Neuronal stem cell (in vitro differentiated cells): ENCODE measurements at regions not wholly inside any gene's neighbourhood (a gene's known extent, or its start where the extent isn't known, plus 50 kb on each side); places are given as distances from the start of the nearest gene placed in this dataset.

Experiments used
- DNase-seq: peaks from one replicate; pipeline ENCODE4 v3.0.0-alpha.2; 2013; ENCODE audit warnings: low spot score
- H2AFZ ChIP-seq: one replicate; pipeline ENCODE4 v1.6.1; 2013; ENCODE audit warnings: mild to moderate bottlenecking, low read length, inconsistent platforms
- H2AK5ac ChIP-seq: 2 replicates; pipeline ENCODE4 v1.6.1; 2013; ENCODE audit warnings: low read depth, mild to moderate bottlenecking, inconsistent platforms, low read length, moderate library complexity, mixed read lengths
- H2BK120ac ChIP-seq: 2 replicates; pipeline ENCODE4 v1.6.1; 2013; ENCODE audit warnings: low read depth, mild to moderate bottlenecking, inconsistent platforms, low read length, moderate library complexity, mixed read lengths
- H2BK12ac ChIP-seq: one replicate; pipeline ENCODE4 v1.6.1; 2013; ENCODE audit warnings: low read length, inconsistent platforms
- H2BK15ac ChIP-seq: 2 replicates; pipeline ENCODE4 v1.6.1; 2013; ENCODE audit warnings: mild to moderate bottlenecking, low read length, inconsistent platforms, mixed read lengths
- H2BK5ac ChIP-seq: one replicate; pipeline ENCODE4 v1.6.1; 2013; ENCODE audit warnings: inconsistent platforms, mild to moderate bottlenecking, low read length, moderate library complexity
- H3K14ac ChIP-seq: one replicate; pipeline ENCODE4 v1.6.1; 2013; ENCODE audit warnings: low read length, inconsistent platforms
- H3K18ac ChIP-seq: 2 replicates; pipeline ENCODE4 v1.6.1; 2013; ENCODE audit warnings: low read length, inconsistent platforms
- H3K23ac ChIP-seq: 2 replicates; pipeline ENCODE4 v1.6.1; 2013; ENCODE audit warnings: low read depth, mild to moderate bottlenecking, mixed read lengths, low read length, inconsistent platforms; ENCODE audit not compliant: poor library complexity
- H3K27ac ChIP-seq: replicated peaks from 3 replicates; pipeline ENCODE4 v1.5.1; 2013; ENCODE audit warnings: low read length, inconsistent platforms
- H3K27me3 ChIP-seq, 3 experiments: 2 replicates each; pipeline ENCODE4 v1.6.1; 2013; ENCODE audit warnings: low read length in 3 of 3, mild to moderate bottlenecking in 2 of 3, inconsistent platforms in 1 of 3, low read depth in 1 of 3, mixed read lengths in 1 of 3, moderate library complexity in 1 of 3; ENCODE audit not compliant: control insufficient read depth in 3 of 3, insufficient read depth in 3 of 3
- H3K36me3 ChIP-seq, 2 donors: replicated peaks in 1 of 2; 2 replicates each; pipeline ENCODE4 v1.6.1; 2013; ENCODE audit warnings: low read length in 2 of 2; ENCODE audit not compliant: control insufficient read depth in 2 of 2, insufficient read depth in 2 of 2
- H3K4ac ChIP-seq: 2 replicates; pipeline ENCODE4 v1.6.1; 2013; ENCODE audit warnings: inconsistent platforms, mild to moderate bottlenecking, low read length, moderate library complexity
- H3K4me1 ChIP-seq, 2 donors: 1 replicate in 1 of 2; 2 replicates in 1 of 2; pipeline ENCODE4 v1.6.1; 2013; ENCODE audit warnings: low read length in 2 of 2, low read depth in 1 of 2; ENCODE audit not compliant: control insufficient read depth in 2 of 2, insufficient read depth in 1 of 2
- H3K4me2 ChIP-seq: one replicate; pipeline ENCODE4 v1.6.1; 2013; ENCODE audit warnings: mild to moderate bottlenecking, low read length, inconsistent platforms; ENCODE audit not compliant: insufficient read depth, poor library complexity, severe bottlenecking
- H3K4me3 ChIP-seq, 2 donors: 2 replicates each; pipeline ENCODE4 v1.5.1; 2013; ENCODE audit warnings: low read length in 2 of 2, mild to moderate bottlenecking in 2 of 2, inconsistent platforms in 1 of 2, moderate library complexity in 1 of 2
- H3K79me1 ChIP-seq: one replicate; pipeline ENCODE4 v1.6.1; 2013; ENCODE audit warnings: low read depth, mild to moderate bottlenecking, inconsistent platforms, low read length, moderate library complexity
- H3K9ac ChIP-seq: one replicate; pipeline ENCODE4 v1.6.1; 2013; ENCODE audit warnings: mild to moderate bottlenecking, low read depth, low read length, inconsistent platforms; ENCODE audit not compliant: poor library complexity
- H3K9me3 ChIP-seq, 2 donors: replicated peaks in 1 of 2; 2 replicates each; pipeline versions ENCODE3 to v1.6.1; 2013; ENCODE audit warnings: low read length in 2 of 2, mild to moderate bottlenecking in 2 of 2, inconsistent platforms in 1 of 2, low read depth in 1 of 2, mixed read lengths in 1 of 2, moderate library complexity in 1 of 2; ENCODE audit not compliant: control insufficient read depth in 2 of 2, insufficient read depth in 1 of 2
- H4K8ac ChIP-seq: one replicate; pipeline ENCODE4 v1.6.1; 2013; ENCODE audit warnings: low read depth, mild to moderate bottlenecking, inconsistent platforms, low read length, moderate library complexity
- H4K91ac ChIP-seq: one replicate; pipeline ENCODE4 v1.6.1; 2013; ENCODE audit warnings: low read length, low read depth, mild to moderate bottlenecking, inconsistent platforms; ENCODE audit not compliant: poor library complexity
- WGBS, 2 donors: extraction: QIAGEN DNeasy Blood & Tissue Kit; methylation state at CpG; one replicate each; pipeline ENCODE4 v1.1.7; 2013; ENCODE audit warnings: missing lambda C conversion rate in 2 of 2, mixed read lengths in 1 of 2; ENCODE audit not compliant: insufficient read length in 2 of 2, insufficient replicate concordance in 1 of 2; ENCODE audit errors: extremely low coverage in 2 of 2; 5-methylcytosine and 5-hydroxymethylcytosine counted together

DNA sequence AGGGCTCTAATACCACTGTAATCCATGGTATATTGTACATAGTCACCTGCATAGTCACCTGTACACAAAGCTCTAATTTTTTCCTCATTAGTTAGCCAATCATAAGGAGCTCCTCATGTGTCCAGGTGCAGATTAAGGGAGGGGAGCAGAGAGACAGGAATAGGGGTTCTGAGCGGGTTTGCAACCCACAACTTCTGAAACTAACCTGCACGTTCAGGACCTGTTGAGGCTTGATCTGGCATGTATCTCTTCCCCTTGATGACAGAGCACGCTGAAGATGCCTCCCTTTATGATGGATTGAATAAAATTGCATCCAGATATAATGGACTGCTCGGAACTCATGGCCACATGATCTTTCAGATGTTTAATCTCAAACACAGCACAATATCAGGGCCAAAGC, 144.0 kb upstream of the PRNP start:
- H3K27ac ChIP-seq: no peak overlapping the region
- H3K14ac ChIP-seq: no peak overlapping the region
- H3K9ac ChIP-seq: no peak overlapping the region
- no CpG with 5 or more reads among the region's 4 CpGs for WGBS, 2 donors
- H2BK120ac ChIP-seq: no peak overlapping the region
- no peaks in the 10 kb centered on the region for H3K9me3 ChIP-seq
- H2BK15ac ChIP-seq: no peak overlapping the region
- no peak overlapping the region for H2AK5ac ChIP-seq
- H2AFZ ChIP-seq: no peak overlapping the region
- H2BK5ac ChIP-seq: no peak overlapping the region
- no peak overlapping the region for H4K8ac ChIP-seq
- H3K4me2 ChIP-seq: no peak overlapping the region
- H3K79me1 ChIP-seq: no peaks in the 10 kb centered on the region
- H3K23ac ChIP-seq: no peak overlapping the region
- H3K4me1 ChIP-seq: peaks cover 0 to 3% of the 10 kb centered on the region in 2 donors
- H4K91ac ChIP-seq: no peak overlapping the region
- H3K36me3 ChIP-seq: no peaks in the 10 kb centered on the region
- no peaks in the 10 kb centered on the region for H3K27me3 ChIP-seq
- no peak overlapping the region for H3K4me3 ChIP-seq
- H2BK12ac ChIP-seq: no peak overlapping the region
- H3K18ac ChIP-seq: no peak overlapping the region
- no peak overlapping the region for H3K4ac ChIP-seq
- DNase-seq: no peak

DNA sequence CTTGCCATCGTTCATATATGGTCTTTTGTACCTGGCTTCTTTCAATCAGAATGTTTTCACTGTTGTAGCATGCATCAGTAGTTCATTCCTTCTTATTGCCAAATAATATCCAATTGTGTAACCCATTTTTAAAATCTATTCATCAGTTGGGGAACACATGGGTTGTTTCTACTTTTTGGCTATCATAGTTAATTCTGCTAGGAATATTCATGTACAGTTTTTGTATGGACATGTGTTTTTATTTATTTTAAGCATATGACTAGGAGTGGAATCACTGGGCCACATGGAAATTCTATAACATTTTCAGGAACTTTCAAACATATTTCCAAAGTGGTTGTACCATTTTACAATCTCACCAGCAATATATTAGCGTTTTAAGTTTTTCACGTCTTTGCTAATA, 151.9 kb upstream of the PRNP start:
- no CpG with 5 or more reads among the region's 3 CpGs for WGBS, 2 donors
- Histone ChIP-seq H2BK15ac (no peak overlapping the region), H4K8ac (no peak overlapping the region), H2BK12ac (no peak overlapping the region), H3K79me1 (no peaks in the 10 kb centered on the region), H2BK5ac (no peak overlapping the region), H3K27ac (no peak overlapping the region), H3K4me3 (no peak overlapping the region), H3K27me3 (no peaks in the 10 kb centered on the region), H3K14ac (no peak overlapping the region), H3K9ac (no peak overlapping the region), H3K4me2 (no peak overlapping the region), H3K18ac (no peak overlapping the region), H3K23ac (no peak overlapping the region), H4K91ac (no peak overlapping the region), H3K4me1 (no peaks in the 10 kb centered on the region), H2BK120ac (no peak overlapping the region), H3K36me3 (no peaks in the 10 kb centered on the region), H2AFZ (no peak overlapping the region), H2AK5ac (no peak overlapping the region), H3K4ac (no peak overlapping the region), H3K9me3 (no peaks in the 10 kb centered on the region)
- no peak for DNase-seq

DNA sequence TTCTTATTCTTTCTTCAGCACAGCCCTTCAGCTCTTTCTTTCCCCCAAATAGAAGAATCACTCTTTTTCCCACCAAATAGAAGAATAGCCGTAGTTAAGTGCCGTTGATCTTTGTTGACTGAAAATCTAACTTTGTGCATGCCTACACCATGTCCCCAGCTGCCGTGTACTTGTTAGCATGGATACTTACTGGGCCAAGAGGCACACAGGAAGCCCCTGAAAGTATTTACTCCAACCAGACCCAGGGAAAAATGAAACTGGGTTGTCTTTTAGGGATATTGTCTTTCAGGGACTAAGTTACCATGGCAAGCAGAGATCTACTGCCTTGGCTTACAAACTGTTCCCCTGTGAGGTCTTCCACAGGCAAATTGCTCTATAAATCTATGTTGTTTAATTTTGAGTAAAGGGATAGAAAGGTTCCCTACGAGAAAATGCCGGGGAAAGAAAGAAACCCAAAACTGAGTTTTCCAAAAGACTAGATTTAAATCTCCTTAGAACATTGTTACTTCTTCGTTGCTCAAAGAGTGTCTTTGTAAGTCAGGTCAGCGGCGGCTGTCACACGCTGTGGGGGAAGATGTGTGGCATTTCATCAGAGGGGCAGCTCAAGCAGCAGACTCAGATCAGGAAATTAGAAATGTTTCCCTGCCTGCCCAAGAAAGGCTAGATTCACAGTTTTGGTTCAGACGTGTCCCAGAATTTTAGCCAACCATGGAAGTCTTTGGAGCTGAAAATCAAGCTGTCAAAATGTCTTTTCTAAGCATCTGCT, 152.7 kb upstream of the PRNP start:
- H4K91ac ChIP-seq: no peak overlapping the region
- H2AK5ac ChIP-seq: no peak overlapping the region
- H3K79me1 ChIP-seq: no peaks in the 10 kb centered on the region
- DNase-seq: no peak
- no peak overlapping the region for H2BK5ac ChIP-seq
- no peak overlapping the region for H3K14ac ChIP-seq
- WGBS, 2 donors: no CpG with 5 or more reads among the region's 10 CpGs
- H2AFZ ChIP-seq: no peak overlapping the region
- H3K4me2 ChIP-seq: no peak overlapping the region
- H3K27ac ChIP-seq: no peak overlapping the region
- no peak overlapping the region for H4K8ac ChIP-seq
- H3K4me1 ChIP-seq: no peaks in the 10 kb centered on the region
- H3K9ac ChIP-seq: no peak overlapping the region
- H3K4me3 ChIP-seq: no peak overlapping the region
- no peak overlapping the region for H3K4ac ChIP-seq
- H3K18ac ChIP-seq: no peak overlapping the region
- H2BK15ac ChIP-seq: no peak overlapping the region
- no peak overlapping the region for H3K23ac ChIP-seq
- H3K36me3 ChIP-seq: no peaks in the 10 kb centered on the region
- H2BK120ac ChIP-seq: no peak overlapping the region
- H3K9me3 ChIP-seq: no peaks in the 10 kb centered on the region
- no peak overlapping the region for H2BK12ac ChIP-seq
- no peaks in the 10 kb centered on the region for H3K27me3 ChIP-seq

DNA sequence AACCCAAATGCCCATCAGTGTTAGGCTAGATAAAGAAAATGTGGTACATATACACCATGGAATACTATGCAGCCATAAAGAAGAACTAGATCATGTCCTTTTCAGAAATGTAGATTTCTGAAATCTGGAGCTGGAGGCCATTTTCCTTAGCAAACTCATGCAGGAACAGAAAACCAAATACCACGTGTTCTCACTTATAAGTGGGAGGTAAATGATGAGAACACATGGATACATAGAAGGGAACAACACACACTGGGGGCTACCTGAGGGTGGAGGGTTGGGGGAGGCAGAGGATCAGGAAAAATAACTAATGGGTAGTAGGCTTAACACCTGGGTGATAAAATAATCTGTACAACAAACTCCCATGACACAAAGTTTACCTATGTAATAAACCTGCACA, 153.5 kb upstream of the PRNP start:
- no peak overlapping the region for H2BK12ac ChIP-seq
- no peaks in the 10 kb centered on the region for H3K4me1 ChIP-seq
- no peak overlapping the region for H3K4me3 ChIP-seq
- no peak overlapping the region for H3K4ac ChIP-seq
- no peak overlapping the region for H4K91ac ChIP-seq
- H3K9ac ChIP-seq: no peak overlapping the region
- H3K36me3 ChIP-seq: no peaks in the 10 kb centered on the region
- H3K27ac ChIP-seq: no peak overlapping the region
- H3K27me3 ChIP-seq: no peaks in the 10 kb centered on the region
- H4K8ac ChIP-seq: no peak overlapping the region
- H3K4me2 ChIP-seq: no peak overlapping the region
- DNase-seq: no peak
- H3K79me1 ChIP-seq: no peaks in the 10 kb centered on the region
- H2AK5ac ChIP-seq: no peak overlapping the region
- no peak overlapping the region for H2AFZ ChIP-seq
- no peak overlapping the region for H3K23ac ChIP-seq
- no CpG with 5 or more reads among the region's 1 CpG for WGBS, 2 donors
- H2BK5ac ChIP-seq: no peak overlapping the region
- no peak overlapping the region for H3K18ac ChIP-seq
- H3K14ac ChIP-seq: no peak overlapping the region
- no peak overlapping the region for H2BK120ac ChIP-seq
- H2BK15ac ChIP-seq: no peak overlapping the region
- no peaks in the 10 kb centered on the region for H3K9me3 ChIP-seq
